ENCODE measurements at regions not wholly inside any gene's neighbourhood (a gene's known extent, or its start where the extent isn't known, plus 50 kb on each side); places are given as distances from the start of the nearest gene placed in this dataset.

DNA sequence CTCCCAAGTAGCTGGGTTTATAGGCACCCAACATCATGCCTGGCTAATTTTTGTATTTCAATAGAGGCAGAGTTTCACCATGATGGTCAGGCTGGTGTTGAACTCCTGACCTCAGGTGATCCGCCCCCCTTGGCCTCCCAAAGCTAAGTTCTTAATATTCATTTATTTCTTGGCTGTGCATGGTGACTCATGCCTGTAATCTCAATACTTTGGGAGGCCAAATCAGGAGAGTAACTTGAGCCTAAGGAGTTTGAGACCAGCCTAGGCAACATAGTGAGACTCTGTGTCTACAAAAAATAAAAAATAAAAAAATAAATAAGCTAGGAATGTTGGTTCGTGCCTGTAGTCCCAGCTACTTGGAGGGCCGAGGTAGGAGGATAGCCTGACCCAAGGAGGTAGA lies 587.1 kb upstream of the FTMT start:
- no peaks in the 10 kb centered on the region for H3K36me3 Mint-ChIP-seq
- no peaks in the 10 kb centered on the region for H3K27me3 Mint-ChIP-seq
- H3K4me1 Mint-ChIP-seq: no peaks in the 10 kb centered on the region
- no peak for DNase-seq
- CTCF ChIA-PET: no interaction called here
- H3K27ac Mint-ChIP-seq: no peak overlapping the region
- no peak overlapping the region for H3K4me3 Mint-ChIP-seq
- H3K9me3 Mint-ChIP-seq: peaks cover 11% of the 10 kb centered on the region

DNA sequence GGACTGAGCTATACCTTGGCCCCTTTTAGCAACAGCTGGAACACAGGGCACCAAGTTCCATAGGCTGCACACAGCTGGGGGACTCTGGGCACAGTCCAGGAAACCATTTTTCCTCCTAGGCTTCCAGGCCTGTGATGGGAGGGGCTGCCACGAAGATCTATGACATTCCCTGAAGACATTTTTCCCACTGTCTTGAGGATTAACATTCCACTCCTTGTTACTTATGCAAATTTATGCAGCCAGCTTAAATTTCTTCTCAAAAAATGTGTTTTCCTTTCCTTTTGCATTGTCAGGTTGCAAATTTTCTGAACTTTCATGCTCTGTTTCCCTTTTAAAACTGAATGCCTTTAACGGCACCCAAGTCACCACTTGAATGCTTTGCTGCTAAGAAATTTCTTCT lies 580.1 kb upstream of the FTMT start:
- no peaks in the 10 kb centered on the region for H3K4me1 Mint-ChIP-seq

DNA sequence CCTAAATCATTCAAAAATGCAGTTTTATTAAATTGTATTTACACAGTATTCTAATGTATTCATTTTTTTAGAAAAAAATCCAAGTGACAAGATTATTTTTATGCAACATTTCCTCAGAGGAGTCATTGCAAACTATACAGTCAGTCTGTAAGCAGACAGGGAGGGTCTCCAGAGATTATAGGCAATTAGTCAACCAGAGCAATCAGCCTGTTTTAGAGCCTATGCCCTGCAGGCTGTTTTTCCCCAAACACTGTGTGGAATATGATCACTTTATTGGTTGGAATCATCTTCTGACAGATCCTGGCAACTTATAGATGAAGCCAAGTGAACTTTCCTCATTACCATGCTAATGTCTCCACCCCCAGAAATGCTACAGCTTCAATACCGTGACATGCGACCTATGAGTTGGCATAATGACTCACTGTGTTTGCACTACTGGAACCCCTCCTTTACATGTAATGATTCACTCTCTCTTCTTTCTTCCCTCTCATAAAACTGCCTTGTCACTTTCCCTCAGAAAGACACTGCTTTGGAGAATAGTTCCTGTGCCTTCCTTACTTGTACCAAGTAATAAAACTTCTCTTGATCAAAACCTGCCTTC lies 577.7 kb upstream of the FTMT start:
- no peaks in the 10 kb centered on the region for H3K27me3 Mint-ChIP-seq
- CTCF ChIA-PET: no interaction called here
- H3K36me3 Mint-ChIP-seq: no peaks in the 10 kb centered on the region
- DNase-seq: no peak
- peaks cover 10% of the 10 kb centered on the region for H3K9me3 Mint-ChIP-seq
- H3K4me1 Mint-ChIP-seq: no peaks in the 10 kb centered on the region
- no peak overlapping the region for H3K27ac Mint-ChIP-seq
- H3K4me3 Mint-ChIP-seq: no peak overlapping the region

More for the DNA sequence above, 580.1 kb upstream of the FTMT start:
- no peak for DNase-seq
- CTCF ChIA-PET: no interaction called here
- H3K9me3 Mint-ChIP-seq: peaks cover 7% of the 10 kb centered on the region
- H3K36me3 Mint-ChIP-seq: no peaks in the 10 kb centered on the region
- no peak overlapping the region for H3K4me3 Mint-ChIP-seq
- H3K27me3 Mint-ChIP-seq: no peaks in the 10 kb centered on the region
- H3K27ac Mint-ChIP-seq: no peak overlapping the region

DNA sequence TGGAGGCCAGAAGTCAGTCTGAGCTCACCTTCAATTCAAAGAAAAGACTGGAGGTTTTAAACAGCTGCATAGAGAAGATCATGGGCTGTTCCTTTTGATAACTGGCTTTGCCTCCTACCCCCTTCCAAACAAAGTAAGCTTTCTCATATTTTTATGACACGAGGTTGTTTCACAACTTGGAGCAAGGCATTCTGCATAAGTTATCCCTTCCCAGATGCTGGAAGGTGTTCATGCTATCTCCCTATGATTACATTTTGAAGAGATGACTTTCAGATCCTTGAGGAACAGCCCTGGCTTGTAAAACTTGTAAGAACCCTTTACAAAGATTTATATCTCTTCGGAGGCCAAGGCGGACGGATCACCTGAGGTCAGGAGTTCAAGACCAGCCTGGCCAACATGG lies 571.9 kb upstream of the FTMT start:
- H3K27me3 Mint-ChIP-seq: no peaks in the 10 kb centered on the region
- no peaks in the 10 kb centered on the region for H3K4me1 Mint-ChIP-seq
- no peak for DNase-seq
- H3K27ac Mint-ChIP-seq: no peak overlapping the region
- H3K36me3 Mint-ChIP-seq: no peaks in the 10 kb centered on the region
- no peak overlapping the region for H3K4me3 Mint-ChIP-seq
- H3K9me3 Mint-ChIP-seq: peaks cover 6% of the 10 kb centered on the region
- CTCF ChIA-PET: no interaction called here

DNA sequence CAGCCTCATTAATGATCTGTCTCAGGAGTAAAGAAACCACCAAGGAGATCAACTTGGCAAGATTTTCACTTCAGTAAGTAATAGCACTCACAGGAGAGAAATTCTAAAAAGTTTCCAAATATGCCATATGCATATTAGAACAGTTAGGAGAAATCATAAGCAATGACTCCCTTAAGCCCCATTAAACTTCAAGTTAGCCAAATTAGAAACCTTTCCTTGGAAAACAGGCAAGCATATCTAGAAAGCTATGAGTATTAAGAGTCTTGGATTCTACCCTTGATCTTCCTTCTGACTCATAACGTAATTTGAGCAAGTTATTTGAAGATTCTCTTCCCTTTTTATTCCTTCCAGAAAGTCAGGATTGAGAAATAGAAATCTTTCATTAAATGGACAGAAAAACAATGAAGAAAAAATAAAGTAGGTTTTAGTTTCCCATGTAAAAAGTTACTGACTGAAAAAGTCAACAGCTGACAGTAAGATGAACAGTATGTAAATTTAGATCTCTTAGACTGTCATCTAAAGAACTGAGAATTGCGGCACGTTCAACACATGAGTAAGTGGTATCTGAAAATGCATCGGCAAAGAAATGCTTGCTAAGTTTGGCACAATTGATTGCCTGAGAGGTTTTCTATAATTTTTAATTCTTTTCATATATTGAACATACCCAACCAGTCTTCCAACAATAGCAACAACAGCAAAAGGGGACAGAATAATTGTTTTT lies 565.7 kb upstream of the FTMT start:
- CTCF ChIA-PET: no interaction called here
- no peaks in the 10 kb centered on the region for H3K27me3 Mint-ChIP-seq
- H3K36me3 Mint-ChIP-seq: no peaks in the 10 kb centered on the region
- H3K4me3 Mint-ChIP-seq: no peak overlapping the region
- no peak for DNase-seq
- H3K9me3 Mint-ChIP-seq: peaks cover 2% of the 10 kb centered on the region
- no peak overlapping the region for H3K27ac Mint-ChIP-seq
- no peaks in the 10 kb centered on the region for H3K4me1 Mint-ChIP-seq

DNA sequence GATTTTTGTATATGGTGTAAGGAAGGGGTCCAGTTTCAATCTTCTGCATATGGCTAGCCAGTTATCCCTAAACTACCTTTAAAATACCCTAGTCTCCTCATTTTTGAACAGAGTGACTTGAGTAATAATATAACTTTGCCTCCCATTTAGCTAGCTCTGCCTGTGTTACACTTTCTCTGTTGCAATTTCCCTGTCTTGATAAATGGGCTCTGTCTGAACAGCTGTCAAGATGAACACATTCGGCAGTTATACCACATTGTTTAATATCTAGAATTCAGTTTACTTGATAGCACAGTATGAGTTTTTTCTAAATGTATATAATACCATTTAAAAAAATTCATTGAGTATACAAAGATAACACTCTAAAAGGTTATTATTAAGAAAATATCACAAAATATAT lies 562.9 kb upstream of the FTMT start:
- H3K4me1 Mint-ChIP-seq: no peaks in the 10 kb centered on the region
- no peak for DNase-seq
- H3K27me3 Mint-ChIP-seq: no peaks in the 10 kb centered on the region
- no peak overlapping the region for H3K27ac Mint-ChIP-seq
- H3K9me3 Mint-ChIP-seq: peaks cover 2% of the 10 kb centered on the region
- no peak overlapping the region for H3K4me3 Mint-ChIP-seq
- CTCF ChIA-PET: no interaction called here
- H3K36me3 Mint-ChIP-seq: no peaks in the 10 kb centered on the region

DNA sequence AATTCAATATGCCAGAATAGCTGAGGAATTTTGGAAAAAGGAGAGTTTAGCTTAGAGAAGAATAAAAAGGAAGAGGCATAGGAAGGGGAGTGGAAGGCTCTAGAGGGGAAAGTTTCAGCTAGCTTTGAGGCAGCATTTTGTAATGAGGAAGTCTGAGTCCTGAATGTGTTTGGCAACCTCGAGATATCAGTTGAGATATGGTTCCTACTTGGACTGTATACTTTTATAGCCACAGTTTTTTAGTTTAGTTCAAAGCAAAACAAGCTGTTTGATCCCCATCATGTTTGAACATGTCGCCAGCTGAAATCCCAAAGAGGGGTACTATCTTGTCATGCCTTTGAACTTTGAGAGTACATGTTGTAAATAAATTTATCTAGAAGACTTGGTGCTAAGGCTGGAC lies 559.0 kb upstream of the FTMT start:
- Mint-ChIP-seq H3K4me1 (no peaks in the 10 kb centered on the region), H3K9me3 (peaks cover 4% of the 10 kb centered on the region), H3K27ac (no peak overlapping the region), H3K4me3 (no peak overlapping the region), H3K36me3 (no peaks in the 10 kb centered on the region), H3K27me3 (no peaks in the 10 kb centered on the region)
- no peak for DNase-seq
- CTCF ChIA-PET: no interaction called here

DNA sequence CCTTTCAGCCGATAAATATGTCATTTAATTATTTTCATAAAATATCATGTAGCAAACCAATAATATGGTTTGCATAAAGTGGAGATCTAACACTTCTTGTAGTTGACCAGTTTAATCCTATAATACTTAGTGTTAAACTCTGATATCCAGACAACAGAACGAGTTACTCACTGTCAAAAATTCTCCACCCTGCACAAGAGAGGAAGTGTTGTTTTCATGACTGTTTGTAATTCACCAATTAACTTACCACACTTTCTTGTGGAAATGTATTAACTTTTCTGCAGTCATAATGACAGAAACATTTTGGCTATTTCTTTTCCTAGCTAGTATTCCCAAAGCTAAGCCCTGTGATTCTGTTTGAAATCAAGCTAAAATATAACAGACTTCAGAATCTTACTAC lies 555.3 kb upstream of the FTMT start:
- Mint-ChIP-seq H3K27me3 (no peaks in the 10 kb centered on the region), H3K4me3 (no peak overlapping the region), H3K36me3 (no peaks in the 10 kb centered on the region), H3K9me3 (peaks cover 1% of the 10 kb centered on the region), H3K27ac (no peak overlapping the region), H3K4me1 (no peaks in the 10 kb centered on the region)
- CTCF ChIA-PET: no interaction called here
- DNase-seq: no peak

DNA sequence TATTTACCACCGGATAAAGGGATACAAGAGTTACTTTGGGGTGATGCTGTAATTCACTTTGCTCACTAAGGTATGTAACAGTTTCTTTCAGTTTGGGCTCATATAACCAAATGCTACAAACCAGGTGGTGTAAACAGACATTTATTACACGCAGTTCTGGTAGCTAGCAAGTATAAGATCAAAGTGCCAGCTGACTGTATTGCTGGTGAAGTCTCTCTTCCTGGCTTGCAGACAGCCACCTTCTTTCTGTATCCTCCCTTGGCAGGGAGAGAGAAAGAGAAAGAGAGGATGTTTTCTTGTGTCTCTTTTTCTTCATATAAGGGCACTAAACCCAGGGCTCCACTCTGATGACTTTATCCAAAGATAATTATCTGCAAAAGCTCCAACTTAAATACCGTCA lies 552.5 kb upstream of the FTMT start:
- Mint-ChIP-seq H3K4me3 (no peak overlapping the region), H3K4me1 (no peaks in the 10 kb centered on the region), H3K27ac (no peak overlapping the region), H3K9me3 (peaks cover 1% of the 10 kb centered on the region), H3K27me3 (no peaks in the 10 kb centered on the region), H3K36me3 (no peaks in the 10 kb centered on the region)
- CTCF ChIA-PET: no interaction called here
- no peak for DNase-seq

DNA sequence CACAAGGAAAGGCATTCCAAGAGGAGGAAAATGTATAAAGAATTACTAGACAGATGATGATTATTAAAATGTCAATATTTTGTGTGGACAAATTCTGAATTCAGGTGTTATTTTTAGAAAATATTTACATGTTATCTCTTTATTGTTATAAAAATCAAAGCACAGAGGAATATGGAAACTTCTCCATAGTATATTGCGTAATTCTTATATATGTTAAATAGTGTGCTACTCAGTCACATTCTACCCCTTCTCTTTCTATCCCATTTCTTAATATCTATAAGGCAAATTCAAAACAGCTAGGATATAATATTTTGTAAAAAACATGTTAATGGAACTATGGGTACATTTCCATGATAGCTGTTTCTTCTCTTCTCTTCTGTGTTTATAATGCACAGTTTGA lies 546.8 kb upstream of the FTMT start:
- no peak overlapping the region for H3K4me3 Mint-ChIP-seq
- no peaks in the 10 kb centered on the region for H3K4me1 Mint-ChIP-seq
- no peaks in the 10 kb centered on the region for H3K36me3 Mint-ChIP-seq
- no peak for DNase-seq
- no peaks in the 10 kb centered on the region for H3K27me3 Mint-ChIP-seq
- H3K9me3 Mint-ChIP-seq: peaks cover 2% of the 10 kb centered on the region
- CTCF ChIA-PET: no interaction called here
- no peak overlapping the region for H3K27ac Mint-ChIP-seq

DNA sequence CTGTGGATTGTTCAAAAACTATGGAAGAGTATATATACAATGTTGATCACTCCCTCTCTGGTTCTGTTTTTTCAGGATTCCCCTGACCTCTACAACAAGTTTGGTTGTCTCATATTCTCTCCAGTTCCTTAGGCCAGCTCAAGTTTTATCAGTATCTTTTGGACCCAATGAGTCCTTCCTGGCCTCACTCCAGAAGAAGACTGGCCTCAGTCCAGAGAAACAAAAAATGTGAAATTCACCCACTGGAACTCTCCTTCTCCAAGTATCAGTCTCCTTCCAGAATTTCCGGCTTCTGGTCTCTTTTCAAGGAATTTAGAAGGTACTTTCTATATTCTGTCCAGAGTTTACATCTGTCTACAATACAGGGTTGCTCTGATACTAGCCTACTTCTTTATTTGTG lies 537.8 kb upstream of the FTMT start:
- Mint-ChIP-seq H3K4me3 (no peak overlapping the region), H3K36me3 (no peaks in the 10 kb centered on the region), H3K9me3 (peaks cover 9% of the 10 kb centered on the region), H3K27me3 (no peaks in the 10 kb centered on the region), H3K27ac (no peak overlapping the region), H3K4me1 (no peaks in the 10 kb centered on the region)
- CTCF ChIA-PET: no interaction called here
- no peak for DNase-seq

DNA sequence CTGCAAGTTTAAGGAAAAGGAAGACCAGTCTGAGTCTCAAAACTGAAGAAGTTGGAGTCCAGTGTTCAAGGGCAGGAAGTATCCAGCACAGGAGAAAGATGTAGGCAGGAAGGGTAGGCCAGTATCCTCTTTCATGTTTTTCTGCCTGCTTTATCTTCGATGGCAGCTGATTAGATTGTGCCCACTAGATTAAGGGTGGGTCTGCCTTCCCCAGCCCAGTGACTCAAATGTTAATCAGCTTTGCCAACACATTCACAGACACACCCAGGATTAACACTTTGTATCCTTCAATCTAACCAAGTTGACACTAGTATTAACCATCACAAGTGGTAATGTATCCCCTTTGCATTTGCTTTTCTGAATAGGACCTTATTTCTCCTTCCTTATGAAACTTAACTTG lies 535.9 kb upstream of the FTMT start:
- no peak overlapping the region for H3K4me3 Mint-ChIP-seq
- peaks cover 16% of the 10 kb centered on the region for H3K9me3 Mint-ChIP-seq
- no peaks in the 10 kb centered on the region for H3K27me3 Mint-ChIP-seq
- no peaks in the 10 kb centered on the region for H3K36me3 Mint-ChIP-seq
- no peak overlapping the region for H3K27ac Mint-ChIP-seq
- DNase-seq: no peak
- no peaks in the 10 kb centered on the region for H3K4me1 Mint-ChIP-seq
- CTCF ChIA-PET: no interaction called here

DNA sequence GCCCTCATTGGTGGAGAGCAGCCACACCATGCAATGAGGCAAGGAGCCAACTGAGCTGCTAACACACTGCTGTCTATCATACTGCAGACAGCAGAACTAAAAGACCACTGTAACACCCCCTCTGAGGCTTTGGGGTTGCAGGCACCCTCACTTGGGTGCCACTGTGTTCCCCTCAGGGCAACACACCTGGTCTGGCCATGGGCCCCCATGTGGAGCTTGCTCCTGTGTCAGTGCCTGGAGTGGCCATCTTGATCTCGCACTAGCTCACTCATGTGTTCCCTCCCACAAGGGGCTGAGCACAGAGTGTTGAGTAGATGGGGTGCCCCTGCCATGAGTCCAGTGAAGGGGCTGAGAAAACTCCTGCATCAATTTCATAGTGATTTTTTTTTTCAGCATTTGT lies 532.4 kb upstream of the FTMT start:
- Mint-ChIP-seq H3K27ac (no peak overlapping the region), H3K27me3 (no peaks in the 10 kb centered on the region), H3K9me3 (peaks cover 16% of the 10 kb centered on the region), H3K4me1 (no peaks in the 10 kb centered on the region), H3K4me3 (no peak overlapping the region), H3K36me3 (no peaks in the 10 kb centered on the region)
- CTCF ChIA-PET: no interaction called here
- no peak for DNase-seq

DNA sequence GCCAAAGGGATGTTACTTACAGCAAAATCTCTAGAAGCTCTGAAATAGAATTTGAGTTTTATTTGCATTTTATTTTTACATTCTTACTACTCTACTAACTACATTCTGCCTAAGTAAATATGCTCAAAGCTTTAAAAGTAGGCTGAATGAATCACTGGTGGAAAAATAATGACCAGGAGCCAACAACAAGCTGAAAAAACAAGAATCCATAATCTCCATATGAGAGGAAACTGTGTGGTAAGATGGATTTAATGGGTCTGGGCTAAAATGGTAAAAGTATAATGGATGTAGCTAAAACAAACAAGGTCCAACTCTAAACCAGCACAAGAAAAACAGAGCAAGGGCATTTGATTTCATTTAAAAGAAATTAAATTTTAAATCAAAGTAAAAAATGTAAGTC lies 525.8 kb upstream of the FTMT start:
- Mint-ChIP-seq H3K9me3 (no peaks in the 10 kb centered on the region), H3K36me3 (no peaks in the 10 kb centered on the region), H3K27ac (no peak overlapping the region), H3K4me1 (no peaks in the 10 kb centered on the region), H3K27me3 (no peaks in the 10 kb centered on the region), H3K4me3 (no peak overlapping the region)
- CTCF ChIA-PET: no interaction called here
- no peak for DNase-seq

DNA sequence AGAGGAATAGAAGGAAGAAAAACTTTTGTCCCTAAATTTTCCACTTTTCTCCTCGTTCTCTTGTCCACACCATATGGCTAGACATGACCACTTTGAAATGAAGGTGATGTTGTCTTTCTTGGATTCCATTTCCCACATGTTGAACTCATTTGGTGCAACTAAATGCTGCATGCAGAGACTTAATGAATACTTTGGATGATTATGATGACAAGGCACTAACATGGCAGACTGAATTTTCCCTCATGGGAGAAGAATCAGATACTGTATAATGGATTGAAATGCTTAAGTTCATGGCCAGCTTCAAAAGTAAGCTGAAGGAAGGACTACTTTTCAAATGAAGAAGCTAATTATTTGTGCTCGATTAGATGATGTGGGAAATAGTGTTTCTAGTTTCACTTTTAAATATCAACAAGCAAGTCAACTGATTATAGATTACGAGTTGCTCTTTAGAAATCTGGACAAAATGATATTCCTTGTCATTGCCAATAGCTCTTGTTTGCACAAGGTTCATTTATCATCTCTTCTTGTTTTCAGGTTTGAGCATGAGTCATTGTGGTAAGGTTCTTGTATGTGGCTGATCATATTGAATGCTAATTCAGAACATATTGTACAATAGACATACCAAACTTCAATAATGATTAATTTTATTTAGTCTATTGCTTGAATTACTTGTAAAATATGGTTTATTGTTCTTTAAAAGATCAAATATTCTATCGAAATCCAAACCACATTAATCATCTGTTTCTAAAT lies 501.3 kb upstream of the FTMT start:
- Mint-ChIP-seq H3K27me3 (no peaks in the 10 kb centered on the region), H3K4me3 (no peak overlapping the region), H3K4me1 (no peaks in the 10 kb centered on the region), H3K27ac (no peak overlapping the region), H3K9me3 (peaks cover 1% of the 10 kb centered on the region), H3K36me3 (no peaks in the 10 kb centered on the region)
- CTCF ChIA-PET: no interaction called here
- DNase-seq: no peak

Data from activated naive CD4-positive, alpha-beta T cell treated with anti-CD3 and anti-CD28 coated beads, Interleukin-2, amount 10 ng/mL, durations not matched to agents 7 days and 5 days (primary cell).